ENCODE measurements at regions not wholly inside any gene's neighbourhood (a gene's known extent, or its start where the extent isn't known, plus 50 kb on each side); places are given as distances from the start of the nearest gene placed in this dataset.

DNA sequence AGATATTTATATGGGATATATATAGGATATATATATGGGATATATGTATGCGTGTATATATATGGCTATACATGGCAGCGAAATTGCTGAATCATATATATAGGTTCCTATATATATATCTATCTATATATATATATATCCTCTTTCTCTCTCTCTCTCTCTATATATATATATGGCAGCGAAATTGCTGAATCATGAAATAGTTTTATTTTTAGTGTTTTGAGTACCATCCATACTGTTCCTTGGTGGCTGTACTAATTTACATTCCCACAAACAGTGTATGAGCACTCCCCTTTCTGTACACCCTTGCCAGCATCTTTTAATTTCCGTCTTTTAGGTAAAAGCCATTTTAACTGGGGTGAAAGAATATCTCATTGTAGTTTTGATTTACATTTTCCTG is 397.6 kb upstream of the LINC00305 start:
- no peak for DNase-seq (ENCODE audit: low read depth, low spot score)
- dilution Hi-C loops (cut with MboI; ENCODE audit: extremely low pct_ligation_motif_present, low sequenced_read_pairs) = no loop called here
- FAIRE-seq = no peak

DNA sequence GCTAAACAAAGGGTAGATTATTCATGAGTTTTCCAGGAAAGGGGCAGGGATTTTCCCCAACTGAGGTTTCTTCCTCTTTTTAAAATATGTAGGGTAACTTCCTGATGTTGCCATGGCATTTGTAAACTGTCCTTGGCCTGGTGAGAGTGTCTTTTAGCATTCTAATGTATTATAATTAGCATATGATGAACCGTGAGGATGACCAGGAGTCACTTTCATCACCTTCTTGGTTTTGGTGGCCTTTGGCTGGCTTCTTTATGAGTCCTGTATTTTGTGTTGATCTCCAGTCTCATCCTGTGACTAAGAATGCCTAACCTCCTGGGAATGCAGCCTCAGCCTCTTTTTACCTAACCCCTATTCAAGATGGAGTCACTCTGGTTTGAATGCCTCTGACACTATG is 391.0 kb upstream of the LINC00305 start:
- no peak for FAIRE-seq
- no peaks in the 10 kb centered on the region for H3K27me3 ChIP-seq (ENCODE audit: control insufficient read depth, extremely low read depth, insufficient read depth, low read length)
- H3K4me1 ChIP-seq (ENCODE audit: control insufficient read depth, extremely low read depth, insufficient read depth, low read length) = no peaks in the 10 kb centered on the region
- H2AFZ ChIP-seq (ENCODE audit: control insufficient read depth, low read length) = no peak overlapping the region
- no peaks in the 10 kb centered on the region for H3K79me2 ChIP-seq (ENCODE audit: control insufficient read depth, insufficient read depth, low read length)
- no peak overlapping the region for H3K4me3 ChIP-seq (ENCODE audit: control insufficient read depth in 2 of 3, extremely low read depth in 1 of 3, insufficient read depth in 2 of 3, low read depth in 1 of 3, low read length in 3 of 3)
- dilution Hi-C loops (cut with MboI; ENCODE audit: extremely low pct_ligation_motif_present, low sequenced_read_pairs) = no loop called here
- no peaks in the 10 kb centered on the region for H3K9me3 ChIP-seq (ENCODE audit: control insufficient read depth, low read depth, low read length)
- H3K4me2 ChIP-seq (ENCODE audit: control insufficient read depth, extremely low read depth, insufficient read depth, low read depth, low read length) = no peak overlapping the region
- H3K9ac ChIP-seq (ENCODE audit: control insufficient read depth, extremely low read depth, insufficient read depth, low read length) = no peak overlapping the region
- DNase-seq (ENCODE audit: low read depth, low spot score) = no peak
- H3K27ac ChIP-seq (ENCODE audit: control insufficient read depth, insufficient read depth, low read length) = no peak overlapping the region
- TF ChIP-seq, protein P1, sequence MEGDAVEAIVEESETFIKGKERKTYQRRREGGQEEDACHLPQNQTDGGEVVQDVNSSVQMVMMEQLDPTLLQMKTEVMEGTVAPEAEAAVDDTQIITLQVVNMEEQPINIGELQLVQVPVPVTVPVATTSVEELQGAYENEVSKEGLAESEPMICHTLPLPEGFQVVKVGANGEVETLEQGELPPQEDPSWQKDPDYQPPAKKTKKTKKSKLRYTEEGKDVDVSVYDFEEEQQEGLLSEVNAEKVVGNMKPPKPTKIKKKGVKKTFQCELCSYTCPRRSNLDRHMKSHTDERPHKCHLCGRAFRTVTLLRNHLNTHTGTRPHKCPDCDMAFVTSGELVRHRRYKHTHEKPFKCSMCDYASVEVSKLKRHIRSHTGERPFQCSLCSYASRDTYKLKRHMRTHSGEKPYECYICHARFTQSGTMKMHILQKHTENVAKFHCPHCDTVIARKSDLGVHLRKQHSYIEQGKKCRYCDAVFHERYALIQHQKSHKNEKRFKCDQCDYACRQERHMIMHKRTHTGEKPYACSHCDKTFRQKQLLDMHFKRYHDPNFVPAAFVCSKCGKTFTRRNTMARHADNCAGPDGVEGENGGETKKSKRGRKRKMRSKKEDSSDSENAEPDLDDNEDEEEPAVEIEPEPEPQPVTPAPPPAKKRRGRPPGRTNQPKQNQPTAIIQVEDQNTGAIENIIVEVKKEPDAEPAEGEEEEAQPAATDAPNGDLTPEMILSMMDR (optimal IDR thresholded peaks at IDR 0.05 in 1 of 3, IDR thresholded peaks at IDR 0.05 in 1 of 3, conservative IDR thresholded peaks at IDR 0.05 in 1 of 3; ENCODE audit: extremely low read depth in 1 of 3, insufficient read depth in 2 of 3, low read length in 3 of 3) = no peak
- TF ChIP-seq EZH2 (IDR thresholded peaks at IDR 0.05; ENCODE audit: low read length) = no peak
- no peaks in the 10 kb centered on the region for H4K20me1 ChIP-seq (ENCODE audit: control insufficient read depth, extremely low read depth, insufficient read depth, low read length)
- H3K9me1 ChIP-seq (ENCODE audit: control insufficient read depth, extremely low read depth, insufficient read depth, low read length) = no peaks in the 10 kb centered on the region
- no peaks in the 10 kb centered on the region for H3K36me3 ChIP-seq (ENCODE audit: control insufficient read depth in 2 of 2, extremely low read depth in 1 of 2, insufficient read depth in 2 of 2, low read length in 2 of 2)

More for the DNA sequence above, 397.6 kb upstream of the LINC00305 start:
- Histone ChIP-seq H4K20me1 (ENCODE audit: control insufficient read depth, extremely low read depth, insufficient read depth, low read length) (no peaks in the 10 kb centered on the region), H3K36me3 (ENCODE audit: control insufficient read depth in 2 of 2, extremely low read depth in 1 of 2, insufficient read depth in 2 of 2, low read length in 2 of 2) (no peaks in the 10 kb centered on the region), H3K9me3 (ENCODE audit: control insufficient read depth, low read depth, low read length) (no peaks in the 10 kb centered on the region), H3K9me1 (ENCODE audit: control insufficient read depth, extremely low read depth, insufficient read depth, low read length) (no peaks in the 10 kb centered on the region), H3K9ac (ENCODE audit: control insufficient read depth, extremely low read depth, insufficient read depth, low read length) (no peak overlapping the region), H3K79me2 (ENCODE audit: control insufficient read depth, insufficient read depth, low read length) (no peaks in the 10 kb centered on the region), H3K27ac (ENCODE audit: control insufficient read depth, insufficient read depth, low read length) (no peak overlapping the region), H3K27me3 (ENCODE audit: control insufficient read depth, extremely low read depth, insufficient read depth, low read length) (no peaks in the 10 kb centered on the region), H3K4me2 (ENCODE audit: control insufficient read depth, extremely low read depth, insufficient read depth, low read depth, low read length) (no peak overlapping the region), H2AFZ (ENCODE audit: control insufficient read depth, low read length) (no peak overlapping the region), H3K4me1 (ENCODE audit: control insufficient read depth, extremely low read depth, insufficient read depth, low read length) (no peaks in the 10 kb centered on the region), H3K4me3 (ENCODE audit: control insufficient read depth in 2 of 3, extremely low read depth in 1 of 3, insufficient read depth in 2 of 3, low read depth in 1 of 3, low read length in 3 of 3) (no peak overlapping the region)
- no peak for TF ChIP-seq EZH2 (IDR thresholded peaks at IDR 0.05; ENCODE audit: low read length)
- TF ChIP-seq, protein P1 (optimal IDR thresholded peaks at IDR 0.05 in 1 of 3, IDR thresholded peaks at IDR 0.05 in 1 of 3, conservative IDR thresholded peaks at IDR 0.05 in 1 of 3; ENCODE audit: extremely low read depth in 1 of 3, insufficient read depth in 2 of 3, low read length in 3 of 3) = no peak

All from keratinocyte (primary cell).